NCI-H2196 (cell line): ENCODE measurements at regions not wholly inside any gene's neighbourhood (a gene's known extent, or its start where the extent isn't known, plus 50 kb on each side); places are given as distances from the start of the nearest gene placed in this dataset.

Experiments
- DNase-seq: peaks from one replicate; lab custom pipeline; 2025; ENCODE audit not compliant: unreplicated experiment; lab: John Stamatoyannopoulos, UW

GRCh38 chr7:25834050-25834449 is 317.9 kb upstream of the NFE2L3 start:
- no peak for DNase-seq

DNA sequence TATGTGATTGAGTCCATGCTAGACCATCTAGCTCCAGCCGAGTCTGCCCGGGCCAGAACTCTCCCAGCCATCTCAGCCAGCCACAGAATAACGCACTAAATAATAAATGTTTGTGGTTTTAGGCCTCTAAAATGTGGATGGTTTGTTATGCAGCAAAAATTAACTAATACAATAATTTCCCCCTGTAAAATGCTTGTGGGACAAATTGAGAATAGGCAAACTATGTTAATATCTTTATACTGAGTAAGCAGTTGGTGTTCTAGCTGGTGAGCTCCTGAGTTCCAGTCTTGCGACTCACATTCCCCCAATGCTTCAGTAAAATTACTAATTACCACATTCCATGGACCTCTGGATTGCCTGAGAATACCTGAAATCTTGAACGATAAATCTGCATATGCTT is 316.8 kb upstream of the NFE2L3 start:
- DNase-seq, result no peak

GRCh38 chr7:25839084-25839769 is 312.8 kb upstream of the NFE2L3 start:
- DNase-seq, result no peak

DNA sequence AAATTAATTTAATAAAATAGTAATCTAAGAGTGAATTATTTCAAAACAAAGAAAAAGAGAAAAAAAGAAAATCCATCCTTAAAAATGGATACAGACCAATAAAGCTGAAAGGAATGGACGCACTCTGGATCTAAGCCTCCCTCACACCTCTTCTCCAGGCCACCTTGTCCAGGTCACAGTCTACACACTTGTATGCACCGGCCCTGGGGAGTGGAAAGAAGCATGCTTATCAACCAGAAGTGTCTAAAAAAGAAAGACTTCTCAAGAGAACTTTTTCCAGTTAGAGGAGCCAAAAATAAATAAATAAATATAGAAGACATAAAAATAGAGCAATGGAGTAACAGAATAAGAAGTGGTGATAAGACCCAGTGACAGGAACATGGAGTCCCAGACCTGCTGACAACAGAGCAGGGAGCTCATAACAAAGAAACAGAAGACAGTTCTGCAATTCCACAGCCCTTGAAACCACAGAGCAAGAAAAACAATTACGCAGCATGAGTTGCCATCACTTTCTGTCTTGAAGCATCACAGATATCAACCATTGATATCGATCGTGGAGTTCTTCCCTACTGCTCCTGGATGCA is 311.7 kb upstream of the NFE2L3 start:
- no peak for DNase-seq

- no peak for DNase-seq
Measured at GRCh38 chr7:25841575-25841974, 310.4 kb upstream of the NFE2L3 start.

- no peak for DNase-seq
Measured at GRCh38 chr7:25842201-25842733, 309.7 kb upstream of the NFE2L3 start.

- no peak for DNase-seq
Measured at GRCh38 chr7:25843467-25843866, 308.5 kb upstream of the NFE2L3 start.

DNA sequence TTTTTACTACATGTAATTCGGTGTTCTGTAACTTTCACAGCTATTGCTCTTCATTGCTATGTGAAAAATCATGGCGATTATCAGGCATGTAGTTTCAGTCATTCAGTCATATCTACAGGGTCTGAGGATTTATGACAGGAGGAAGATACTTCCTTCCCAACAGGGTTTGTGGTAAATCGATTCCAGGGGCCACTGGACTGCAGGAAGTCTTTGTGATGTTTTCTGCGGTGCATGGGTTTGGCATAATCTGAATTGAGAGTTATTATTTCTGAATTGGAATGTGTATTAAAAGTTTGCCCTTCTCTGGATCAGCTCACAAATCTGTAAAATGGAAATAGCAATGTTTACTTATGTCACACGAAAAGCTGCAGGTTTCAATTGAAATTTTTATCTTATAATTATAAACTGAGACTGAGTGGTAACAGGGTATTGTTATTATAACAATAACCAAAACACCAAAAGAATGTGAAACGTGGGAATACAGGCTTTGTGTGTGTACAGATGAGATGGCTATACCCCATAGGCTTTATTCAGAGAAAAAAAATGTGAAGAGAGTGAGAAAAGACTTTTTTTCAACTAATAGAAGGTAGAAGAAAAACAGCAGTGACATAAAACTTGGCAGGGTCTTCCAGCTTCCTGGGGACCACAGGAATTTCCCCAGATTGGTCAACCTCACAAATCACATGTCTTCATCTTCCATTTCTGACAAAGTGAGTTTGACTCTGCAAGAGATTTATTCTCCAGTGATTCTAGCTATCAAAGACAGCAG is 307.7 kb upstream of the NFE2L3 start:
- no peak for DNase-seq

- no peak for DNase-seq
Measured at GRCh38 chr7:25845464-25845863, 306.5 kb upstream of the NFE2L3 start.

- DNase-seq, result peak; percentile 21
Measured at GRCh38 chr7:25846722-25847121, 305.3 kb upstream of the NFE2L3 start.

GRCh38 chr7:25847336-25848070 is 304.5 kb upstream of the NFE2L3 start:
- DNase-seq, result no peak

DNA sequence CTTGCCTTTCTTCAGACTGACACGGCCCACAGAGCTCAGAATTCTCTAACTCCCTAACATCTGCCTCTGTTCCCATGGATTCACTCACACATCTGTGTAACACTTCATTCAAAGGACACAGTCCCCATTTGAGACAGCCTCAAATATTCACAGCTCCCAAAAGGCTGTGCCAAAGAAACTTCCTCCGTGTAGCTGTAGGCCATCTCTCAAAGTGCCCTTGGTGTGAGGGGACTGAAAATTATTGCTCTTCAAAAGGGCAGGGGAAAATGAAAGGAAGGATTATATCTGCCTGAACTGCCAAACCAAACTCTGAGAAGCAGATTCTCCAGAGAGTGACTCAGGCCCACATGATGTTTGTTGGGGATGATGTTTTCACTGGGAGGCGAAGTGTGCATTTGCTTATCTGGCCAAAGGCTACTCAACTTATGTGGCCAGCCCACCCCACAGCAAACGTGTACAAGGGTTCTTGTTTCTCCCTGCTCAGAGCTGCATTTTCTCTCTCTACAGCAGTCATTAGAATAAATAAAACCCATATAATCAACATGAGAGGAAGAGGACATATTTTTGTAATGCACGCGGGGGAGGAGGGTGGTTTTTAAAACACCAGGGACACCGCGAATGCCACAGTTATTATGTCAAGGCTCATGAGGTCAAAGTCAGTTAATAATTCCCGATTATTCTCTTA is 302.4 kb upstream of the NFE2L3 start:
- DNase-seq, result no peak

- no peak for DNase-seq
Measured at GRCh38 chr7:25850216-25850615, 301.8 kb upstream of the NFE2L3 start.

GRCh38 chr7:25850735-25851134 is 301.3 kb upstream of the NFE2L3 start:
- DNase-seq, result no peak

GRCh38 chr7:25851332-25852210 is 300.4 kb upstream of the NFE2L3 start:
- DNase-seq, result peak; percentile 82

GRCh38 chr7:25852211-25852938 is 299.6 kb upstream of the NFE2L3 start:
- no peak for DNase-seq

- DNase-seq, result no peak
Measured at GRCh38 chr7:25852939-25853271, 299.1 kb upstream of the NFE2L3 start.

DNA sequence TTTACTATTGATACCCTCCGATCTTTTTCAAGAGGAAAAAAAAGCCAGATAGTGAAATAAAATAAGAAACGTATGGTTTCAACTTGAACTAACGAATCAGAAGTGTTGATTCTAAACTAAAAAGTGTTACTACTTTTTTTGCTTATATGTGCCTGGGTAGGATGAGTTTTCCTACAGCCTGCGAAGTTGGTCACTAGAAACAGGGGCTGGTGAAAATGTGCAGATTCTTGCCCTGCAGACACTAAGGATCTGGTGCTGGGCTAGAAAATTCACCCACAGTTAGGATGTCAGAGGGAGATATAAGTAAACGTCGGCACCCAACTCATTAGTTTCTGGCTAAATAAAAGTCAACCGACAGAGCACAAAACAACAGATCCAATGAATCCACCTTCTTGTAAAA is 298.7 kb upstream of the NFE2L3 start:
- DNase-seq, result no peak

- DNase-seq, result no peak
Measured at GRCh38 chr7:25854059-25854458, 297.9 kb upstream of the NFE2L3 start.
